ENCODE measurements at regions not wholly inside any gene's neighbourhood (a gene's known extent, or its start where the extent isn't known, plus 50 kb on each side); places are given as distances from the start of the nearest gene placed in this dataset.
A peak's percentile ranks its signal among the peaks of the same experiment; 100 is the strongest.

DNA sequence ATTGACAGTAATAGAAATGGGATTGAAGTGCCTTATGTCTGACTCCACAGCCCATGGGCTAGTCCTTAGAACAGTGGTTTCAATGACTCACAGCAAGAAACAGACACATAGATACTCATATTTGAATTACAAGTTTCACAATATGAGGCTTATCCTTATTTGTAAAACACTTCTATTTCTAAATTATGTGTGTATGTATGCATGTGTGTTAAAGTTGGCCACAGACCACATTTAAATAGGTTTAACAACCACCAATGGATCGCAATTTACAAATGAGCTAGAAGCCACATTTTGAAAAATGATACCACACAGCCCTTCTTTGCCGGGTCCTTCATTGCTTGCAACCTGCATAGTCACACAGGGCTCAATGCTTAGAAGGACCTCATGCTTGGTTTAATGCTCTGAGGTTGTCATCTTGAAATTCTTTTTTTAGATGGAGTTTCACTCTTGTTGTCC lies 157.8 kb upstream of the PREP start:
- H3K4me1 ChIP-seq = no peaks in the 10 kb centered on the region
- H3K27me3 ChIP-seq = no peaks in the 10 kb centered on the region
- WGBS, 2 donors = 86 to 95% methylated on average over 2 of the region's 2 CpGs
- ATAC-seq = no peak
- H3K9me3 ChIP-seq = no peaks in the 10 kb centered on the region
- intact Hi-C loops (cut with DNase I) = no loop called here
- no peak overlapping the region for H3K4me3 ChIP-seq
- H3K27ac ChIP-seq = no peak overlapping the region
- no peaks in the 10 kb centered on the region for H3K36me3 ChIP-seq (replicated peaks in 1 of 2; ENCODE audit: insufficient read depth in 1 of 2, low read depth in 2 of 2)
- no peak for DNase-seq
- TF ChIP-seq CTCF (IDR thresholded peaks at IDR 0.05) (no peak), POLR2A (IDR thresholded peaks at IDR 0.05) (no peak)

GRCh38 chr6:105557291-105557690 lies 154.4 kb upstream of the PREP start:
- intact Hi-C loops (cut with DNase I) = no loop called here
- no peaks in the 10 kb centered on the region for H3K4me1 ChIP-seq
- H3K4me3 ChIP-seq = no peak overlapping the region
- no peaks in the 10 kb centered on the region for H3K36me3 ChIP-seq (replicated peaks in 1 of 2; ENCODE audit: insufficient read depth in 1 of 2, low read depth in 2 of 2)
- DNase-seq (no peak), ATAC-seq (no peak)
- TF ChIP-seq POLR2A (IDR thresholded peaks at IDR 0.05) = no peak
- TF ChIP-seq CTCF (IDR thresholded peaks at IDR 0.05) = no peak
- no peak overlapping the region for H3K27ac ChIP-seq
- no peaks in the 10 kb centered on the region for H3K27me3 ChIP-seq
- WGBS, 2 donors = 80 to 84% methylated on average over 4 of the region's 4 CpGs
- H3K9me3 ChIP-seq = no peaks in the 10 kb centered on the region

DNA sequence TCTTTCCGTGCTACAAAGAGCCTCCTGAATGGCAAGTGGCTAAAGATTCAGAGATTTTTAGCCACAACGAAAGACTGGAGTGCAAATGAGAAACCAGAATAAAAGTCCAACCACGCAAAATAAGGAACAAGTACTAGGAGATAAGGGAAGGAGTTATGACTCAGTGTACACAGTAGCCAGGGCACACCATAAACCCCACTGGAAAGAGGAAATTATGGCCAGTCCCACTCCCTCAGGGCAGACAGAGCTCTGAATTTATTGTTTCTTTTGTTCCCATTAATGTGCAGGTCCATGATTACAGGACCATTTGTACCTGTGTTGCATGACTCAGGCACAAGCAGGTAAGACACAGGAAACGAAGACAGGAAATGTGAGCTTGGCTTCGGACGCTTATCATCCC lies 150.3 kb upstream of the PREP start:
- TF ChIP-seq CTCF (IDR thresholded peaks at IDR 0.05) (no peak), POLR2A (IDR thresholded peaks at IDR 0.05) (no peak)
- no peaks in the 10 kb centered on the region for H3K9me3 ChIP-seq
- DNase-seq (peak in 1 of 4 donors; percentile 2), ATAC-seq (no peak)
- intact Hi-C loops (cut with DNase I) = no loop called here
- H3K27ac ChIP-seq = no peak overlapping the region
- no peaks in the 10 kb centered on the region for H3K4me1 ChIP-seq
- WGBS, 2 donors = 49 to 66% methylated on average over 6 of the region's 6 CpGs
- no peaks in the 10 kb centered on the region for H3K36me3 ChIP-seq (replicated peaks in 1 of 2; ENCODE audit: insufficient read depth in 1 of 2, low read depth in 2 of 2)
- H3K4me3 ChIP-seq = no peak overlapping the region
- no peaks in the 10 kb centered on the region for H3K27me3 ChIP-seq

DNA sequence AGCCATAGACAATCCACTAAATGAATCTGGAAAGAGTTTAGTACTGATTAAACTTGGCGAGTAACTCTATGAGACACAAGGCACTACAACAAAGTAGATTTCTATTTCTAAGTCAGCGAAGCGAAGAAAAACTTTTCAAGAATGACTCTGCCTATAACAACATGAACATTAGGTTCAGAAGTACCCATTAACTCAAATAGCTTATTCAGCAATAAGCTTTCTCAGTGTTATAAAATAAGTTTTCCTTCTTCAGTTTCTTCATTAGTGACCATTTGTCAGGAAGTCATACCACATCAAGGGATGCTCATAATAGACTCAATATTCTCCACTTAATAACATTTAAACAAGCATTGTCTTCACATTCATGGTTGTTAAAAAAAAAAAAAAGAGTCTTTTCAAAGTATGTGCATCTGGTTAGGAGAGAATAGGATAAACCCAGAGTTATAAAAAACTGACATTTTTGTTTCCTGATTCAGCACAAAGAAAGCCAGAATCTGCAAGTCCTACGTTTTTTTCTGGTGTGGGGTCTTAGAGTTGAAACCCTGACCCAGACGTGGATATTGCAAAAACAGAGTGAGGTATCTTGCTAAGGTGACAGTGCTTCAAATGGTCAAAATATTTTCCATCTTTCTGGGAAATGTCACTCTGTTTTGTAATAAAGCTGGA lies 148.2 kb upstream of the PREP start:
- Histone ChIP-seq H3K36me3 (replicated peaks in 1 of 2; ENCODE audit: insufficient read depth in 1 of 2, low read depth in 2 of 2) (no peaks in the 10 kb centered on the region), H3K4me3 (no peak overlapping the region), H3K27ac (no peak overlapping the region), H3K9me3 (no peaks in the 10 kb centered on the region), H3K27me3 (no peaks in the 10 kb centered on the region), H3K4me1 (no peaks in the 10 kb centered on the region)
- WGBS, 2 donors = 59 to 68% methylated on average over 5 of the region's 5 CpGs
- ATAC-seq = no peak
- intact Hi-C loops (cut with DNase I) = no loop called here
- no peak for TF ChIP-seq POLR2A (IDR thresholded peaks at IDR 0.05)
- no peak for TF ChIP-seq CTCF (IDR thresholded peaks at IDR 0.05)
- no peak for DNase-seq

- TF ChIP-seq POLR2A (IDR thresholded peaks at IDR 0.05) (no peak), CTCF (IDR thresholded peaks at IDR 0.05) (no peak)
- no peaks in the 10 kb centered on the region for H3K36me3 ChIP-seq (replicated peaks in 1 of 2; ENCODE audit: insufficient read depth in 1 of 2, low read depth in 2 of 2)
- peak overlapping the region in 1 of 4 donors; percentile 39 for H3K27ac ChIP-seq
These were observed 143.9 kb upstream of the PREP start for GRCh38 chr6:105546754-105547153.

More at GRCh38 chr6:105546754-105547153, 143.9 kb upstream of the PREP start:
- no peak overlapping the region for H3K4me3 ChIP-seq
- H3K4me1 ChIP-seq = no peaks in the 10 kb centered on the region
- no peak for ATAC-seq
- H3K27me3 ChIP-seq = no peaks in the 10 kb centered on the region
- no peak for DNase-seq
- H3K9me3 ChIP-seq = no peaks in the 10 kb centered on the region
- intact Hi-C loops (cut with DNase I) = no loop called here
- 48 to 54% methylated on average over 2 of the region's 2 CpGs for WGBS, 2 donors

All from body of pancreas (tissue), 4 donors.